Suprapubic skin (tissue), 4 donors: ENCODE measurements at regions not wholly inside any gene's neighbourhood (a gene's known extent, or its start where the extent isn't known, plus 50 kb on each side); places are given as distances from the start of the nearest gene placed in this dataset.

ENCODE experiments used
- DNase-seq, 2 donors: peaks; one replicate each; pipeline ENCODE4 v3.0.0-alpha.2; 2019; ENCODE audit warnings: low spot score in 2 of 2
- H3K27ac ChIP-seq: fragments of 200-600 bp; sonication (generic); one replicate; pipeline ENCODE4 v1.5.1; 2019
- H3K27me3 ChIP-seq: fragments of 200-600 bp; sonication (generic); one replicate; pipeline ENCODE4 v1.5.1; 2019
- H3K36me3 ChIP-seq: fragments of 200-600 bp; sonication (generic); one replicate; pipeline ENCODE4 v1.5.1; 2019
- H3K4me1 ChIP-seq: fragments of 200-600 bp; sonication (generic); one replicate; pipeline ENCODE4 v1.5.1; 2019
- H3K4me3 ChIP-seq: fragments of 200-600 bp; sonication (generic); one replicate; pipeline ENCODE4 v1.5.1; 2019; ENCODE audit warnings: mild to moderate bottlenecking
- H3K9me3 ChIP-seq: fragments of 200-600 bp; sonication (generic); one replicate; pipeline ENCODE4 v1.5.1; 2019
- EP300 ChIP-seq: sonication (generic); formaldehyde crosslinking; IDR thresholded peaks from one replicate; pipeline ENCODE4 v1.6.1; 2017; ENCODE audit warnings: antibody characterized with exemption
- POLR2A ChIP-seq, 2 donors: fragments of 450-650 bp; IDR thresholded peaks; one replicate each; pipeline ENCODE4 v1.6.1; 2017; ENCODE audit warnings: antibody characterized with exemption in 2 of 2, mild to moderate bottlenecking in 2 of 2, moderate library complexity in 2 of 2
- POLR2AphosphoS5 ChIP-seq, 3 donors: sonication (generic); formaldehyde crosslinking; IDR thresholded peaks; one replicate each; pipeline ENCODE4 v1.6.1; 2017; ENCODE audit warnings: antibody characterized with exemption in 3 of 3
- WGBS: methylation state at CpG from one replicate; pipeline ENCODE4 v1.1.5; 2018; 5-methylcytosine and 5-hydroxymethylcytosine counted together
- TF ChIP-seq, protein P1 (sequence below), 2 donors: fragments of 200-600 bp in 1 of 2; fragments of 450-650 bp in 1 of 2; sonication (generic) in 1 of 2; IDR thresholded peaks; one replicate each; pipeline ENCODE4 v1.5.1; 2016 to 2019; ENCODE audit warnings: antibody characterized with exemption in 2 of 2, mild to moderate bottlenecking in 1 of 2, moderate library complexity in 1 of 2

DNA sequence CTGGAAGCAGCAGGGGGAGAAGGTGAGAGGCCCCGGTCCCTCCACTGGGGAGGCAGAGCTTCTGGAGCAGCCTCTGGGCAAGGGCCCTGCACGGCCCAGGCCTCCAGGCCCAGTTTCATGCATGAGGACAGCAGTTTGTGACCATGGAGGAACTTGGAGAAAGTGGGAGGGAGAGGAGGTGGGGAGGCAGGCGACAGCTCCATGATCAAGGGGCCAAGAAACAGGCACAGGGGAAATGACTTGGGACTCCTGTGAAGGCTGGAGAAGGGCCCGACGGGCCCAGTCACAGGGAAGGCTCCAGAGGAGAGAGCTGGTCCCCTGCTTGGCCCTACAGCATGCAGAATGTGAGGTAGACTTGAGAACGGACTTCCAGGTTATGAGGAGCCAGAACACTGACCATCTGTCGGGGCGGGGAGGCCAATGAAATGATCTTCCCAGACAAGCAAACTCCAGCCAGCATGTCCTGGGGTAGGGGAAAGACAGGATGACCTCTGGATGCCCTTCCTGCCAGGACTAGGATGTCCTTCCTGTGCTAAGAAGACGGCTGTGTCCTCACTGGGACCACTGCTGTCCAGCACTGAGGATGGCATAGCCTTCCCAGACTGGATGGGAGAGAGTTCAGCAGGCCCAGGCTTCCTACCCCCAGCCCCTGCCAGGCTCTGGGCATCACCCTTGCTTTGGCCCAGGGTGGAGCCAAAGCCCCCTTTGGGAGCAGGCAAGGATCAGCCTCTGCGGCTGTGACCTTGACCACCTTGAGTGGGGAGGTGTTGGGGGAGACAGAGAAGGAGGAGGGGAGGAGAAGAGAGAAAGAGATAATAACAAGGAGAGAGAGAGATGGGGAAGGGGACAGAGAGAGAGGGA is 548.2 kb downstream of the PTPRU start:
- Histone ChIP-seq H3K36me3 (no peaks in the 10 kb centered on the region), H3K4me1 (no peaks in the 10 kb centered on the region), H3K27me3 (peaks cover 40% of the 10 kb centered on the region), H3K9me3 (no peaks in the 10 kb centered on the region), H3K4me3 (no peak overlapping the region), H3K27ac (no peak overlapping the region)
- no peak for TF ChIP-seq POLR2A (IDR thresholded peaks at IDR 0.05)
- TF ChIP-seq EP300: no peak
- no peak for TF ChIP-seq POLR2AphosphoS5 (IDR thresholded peaks at IDR 0.05)
- TF ChIP-seq, protein P1, sequence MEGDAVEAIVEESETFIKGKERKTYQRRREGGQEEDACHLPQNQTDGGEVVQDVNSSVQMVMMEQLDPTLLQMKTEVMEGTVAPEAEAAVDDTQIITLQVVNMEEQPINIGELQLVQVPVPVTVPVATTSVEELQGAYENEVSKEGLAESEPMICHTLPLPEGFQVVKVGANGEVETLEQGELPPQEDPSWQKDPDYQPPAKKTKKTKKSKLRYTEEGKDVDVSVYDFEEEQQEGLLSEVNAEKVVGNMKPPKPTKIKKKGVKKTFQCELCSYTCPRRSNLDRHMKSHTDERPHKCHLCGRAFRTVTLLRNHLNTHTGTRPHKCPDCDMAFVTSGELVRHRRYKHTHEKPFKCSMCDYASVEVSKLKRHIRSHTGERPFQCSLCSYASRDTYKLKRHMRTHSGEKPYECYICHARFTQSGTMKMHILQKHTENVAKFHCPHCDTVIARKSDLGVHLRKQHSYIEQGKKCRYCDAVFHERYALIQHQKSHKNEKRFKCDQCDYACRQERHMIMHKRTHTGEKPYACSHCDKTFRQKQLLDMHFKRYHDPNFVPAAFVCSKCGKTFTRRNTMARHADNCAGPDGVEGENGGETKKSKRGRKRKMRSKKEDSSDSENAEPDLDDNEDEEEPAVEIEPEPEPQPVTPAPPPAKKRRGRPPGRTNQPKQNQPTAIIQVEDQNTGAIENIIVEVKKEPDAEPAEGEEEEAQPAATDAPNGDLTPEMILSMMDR (IDR thresholded peaks at IDR 0.05): no peak
- no peak for DNase-seq
- WGBS: 67% methylated on average over 6 of the region's 10 CpGs

DNA sequence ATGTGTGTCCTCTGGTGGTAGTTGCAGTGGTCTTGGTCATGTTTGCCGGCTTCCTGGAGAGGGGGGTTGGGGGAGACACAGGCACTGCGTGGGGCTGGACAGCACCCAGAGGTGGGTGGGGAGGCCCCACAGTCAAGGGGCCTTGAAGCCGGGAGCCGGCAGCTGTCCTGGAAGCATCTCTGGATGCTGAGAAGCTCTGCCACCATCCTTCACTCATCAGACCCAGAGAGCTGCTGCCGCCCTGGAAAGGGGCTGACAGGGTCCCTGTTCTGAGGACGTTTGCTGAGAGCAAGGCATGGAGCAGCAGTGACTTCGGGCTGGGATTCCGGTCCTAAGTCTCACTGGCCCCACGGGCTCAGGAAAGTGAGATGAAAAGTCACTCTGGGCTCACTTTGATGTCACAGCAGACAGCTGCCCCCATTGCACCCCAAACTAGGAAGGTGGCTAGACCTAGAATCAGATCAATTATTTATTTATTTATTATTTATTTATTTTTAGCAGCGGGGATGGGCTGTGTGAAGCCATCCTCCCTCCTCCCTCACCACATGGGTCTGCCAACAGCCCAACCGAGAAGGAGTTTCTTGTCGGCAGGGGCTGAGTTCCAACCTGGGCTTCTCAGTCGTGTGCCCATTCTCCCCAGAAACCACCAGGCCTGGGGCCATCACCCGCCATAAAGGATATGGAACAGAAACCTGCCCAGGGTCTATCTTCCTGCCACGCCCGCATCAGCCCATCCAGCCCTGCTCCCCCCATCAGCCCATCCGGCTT is 547.4 kb downstream of the PTPRU start:
- DNase-seq: no peak
- Histone ChIP-seq H3K27me3 (peaks cover 45% of the 10 kb centered on the region), H3K4me3 (no peak overlapping the region), H3K27ac (no peak overlapping the region), H3K9me3 (no peaks in the 10 kb centered on the region), H3K36me3 (no peaks in the 10 kb centered on the region), H3K4me1 (no peaks in the 10 kb centered on the region)
- 75% methylated on average over 11 of the region's 17 CpGs for WGBS
- TF ChIP-seq POLR2AphosphoS5 (IDR thresholded peaks at IDR 0.05): no peak
- TF ChIP-seq EP300: no peak
- TF ChIP-seq, protein P1 (IDR thresholded peaks at IDR 0.05): no peak

DNA sequence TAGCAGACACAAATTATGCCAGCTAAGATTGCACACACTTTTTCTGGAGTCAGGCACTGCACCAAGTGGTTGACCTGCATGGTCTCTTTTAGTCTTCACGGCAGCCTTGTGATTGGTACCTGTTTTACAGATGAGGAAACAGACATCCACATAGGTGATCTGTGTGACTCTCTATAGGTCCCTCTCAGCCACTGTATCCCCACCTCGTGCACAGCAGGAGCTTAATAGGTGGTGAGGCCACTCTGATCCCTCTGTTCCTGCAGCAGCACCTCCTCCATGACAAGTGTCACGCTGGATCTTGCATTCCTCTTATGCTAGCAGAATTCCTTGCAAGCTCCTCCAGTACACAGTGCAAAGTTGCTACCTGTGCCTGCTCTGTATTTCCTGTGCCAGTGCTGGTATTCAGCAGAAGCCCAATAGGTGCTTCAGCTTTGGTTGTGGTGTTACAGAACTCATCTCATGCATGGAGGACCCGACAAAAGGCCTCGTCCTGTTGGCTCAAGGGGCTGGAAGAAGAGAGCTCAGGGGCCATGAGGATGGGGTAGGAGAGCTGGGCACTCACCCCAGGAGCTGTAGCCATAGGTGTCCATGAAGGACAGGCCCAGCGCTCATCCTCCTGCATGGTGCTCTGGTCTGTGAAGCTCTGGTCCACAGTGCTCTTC is 546.7 kb downstream of the PTPRU start:
- Histone ChIP-seq H3K4me1 (no peaks in the 10 kb centered on the region), H3K27me3 (peaks cover 45% of the 10 kb centered on the region), H3K4me3 (no peak overlapping the region), H3K36me3 (no peaks in the 10 kb centered on the region), H3K27ac (no peak overlapping the region), H3K9me3 (no peaks in the 10 kb centered on the region)
- TF ChIP-seq EP300 (no peak), POLR2A (IDR thresholded peaks at IDR 0.05) (no peak), POLR2AphosphoS5 (IDR thresholded peaks at IDR 0.05) (no peak)
- TF ChIP-seq, protein P1 (IDR thresholded peaks at IDR 0.05): no peak
- DNase-seq: no peak
- WGBS: 65% methylated on average over 5 of the region's 6 CpGs

DNA sequence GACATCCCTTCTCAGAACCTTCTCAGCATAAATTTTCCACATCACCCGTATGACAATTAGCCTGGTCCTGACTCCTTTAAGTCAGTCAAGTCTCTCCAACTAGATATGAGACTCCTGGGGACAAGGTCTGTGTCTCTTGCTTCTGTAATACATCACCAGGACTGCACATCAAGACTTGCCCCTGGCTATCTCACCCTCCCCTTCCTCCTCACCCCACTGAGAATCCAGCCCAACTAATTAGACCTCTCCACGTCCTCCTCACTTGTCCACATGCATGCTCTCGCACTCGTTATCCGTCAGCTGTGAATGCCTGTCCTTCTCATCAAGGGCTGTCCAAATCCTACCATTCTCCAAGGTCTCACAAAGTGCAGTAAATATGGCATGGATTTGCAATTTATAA is 542.8 kb downstream of the PTPRU start:
- Histone ChIP-seq H3K4me3 (no peak overlapping the region), H3K36me3 (no peaks in the 10 kb centered on the region), H3K27me3 (peaks cover 32% of the 10 kb centered on the region), H3K27ac (no peak overlapping the region), H3K4me1 (no peaks in the 10 kb centered on the region), H3K9me3 (no peaks in the 10 kb centered on the region)
- no peak for DNase-seq
- WGBS: 79% methylated on average over 5 of the region's 5 CpGs
- no peak for TF ChIP-seq EP300
- TF ChIP-seq POLR2AphosphoS5 (IDR thresholded peaks at IDR 0.05): no peak
- no peak for TF ChIP-seq POLR2A (IDR thresholded peaks at IDR 0.05)
- TF ChIP-seq, protein P1 (IDR thresholded peaks at IDR 0.05): no peak

DNA sequence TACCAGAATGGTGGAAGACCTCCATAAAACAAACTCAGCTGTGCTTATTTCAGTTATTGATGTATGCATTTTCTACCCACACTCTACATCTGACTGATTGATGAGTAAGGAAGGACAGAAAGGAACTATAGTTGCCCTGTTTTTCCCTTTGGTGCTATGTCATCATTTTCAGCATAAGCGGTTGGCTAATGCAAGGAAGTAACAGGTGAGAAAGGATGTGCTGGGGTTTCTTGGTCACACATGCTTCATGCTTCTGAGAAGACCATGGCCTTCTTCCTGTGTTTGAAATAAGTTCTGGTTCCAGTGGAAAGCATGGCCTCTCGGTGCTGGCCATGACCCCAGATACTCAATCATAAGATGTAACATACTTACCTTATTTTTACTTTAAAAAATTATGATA is 541.2 kb downstream of the PTPRU start:
- no peak for DNase-seq
- no peaks in the 10 kb centered on the region for H3K4me1 ChIP-seq
- WGBS: 79% methylated on average over 2 of the region's 2 CpGs
- H3K27ac ChIP-seq: no peak overlapping the region
- TF ChIP-seq EP300 (no peak), POLR2A (IDR thresholded peaks at IDR 0.05) (no peak), POLR2AphosphoS5 (IDR thresholded peaks at IDR 0.05) (no peak)
- TF ChIP-seq, protein P1 (IDR thresholded peaks at IDR 0.05): no peak
- peaks cover 28% of the 10 kb centered on the region for H3K27me3 ChIP-seq
- no peak overlapping the region for H3K4me3 ChIP-seq
- no peaks in the 10 kb centered on the region for H3K9me3 ChIP-seq
- no peaks in the 10 kb centered on the region for H3K36me3 ChIP-seq
